Stimulated activated CD8-positive, alpha-beta memory T cell treated with anti-CD3 and anti-CD28 coated beads, Interleukin-7, amount 100 ng/mL, for 24 hours (primary cell): ENCODE measurements at regions not wholly inside any gene's neighbourhood (a gene's known extent, or its start where the extent isn't known, plus 50 kb on each side); places are given as distances from the start of the nearest gene placed in this dataset.
"Not testable (repeated sequence)": the region's sequence is repeated elsewhere in the genome, so short reads cannot be mapped to it uniquely, and the experiment has no call there.

ENCODE experiments used
- DNase-seq: peaks from one replicate; pipeline ENCODE4 v3.0.0-alpha.2; 2020; ENCODE audit warnings: low read depth

DNA sequence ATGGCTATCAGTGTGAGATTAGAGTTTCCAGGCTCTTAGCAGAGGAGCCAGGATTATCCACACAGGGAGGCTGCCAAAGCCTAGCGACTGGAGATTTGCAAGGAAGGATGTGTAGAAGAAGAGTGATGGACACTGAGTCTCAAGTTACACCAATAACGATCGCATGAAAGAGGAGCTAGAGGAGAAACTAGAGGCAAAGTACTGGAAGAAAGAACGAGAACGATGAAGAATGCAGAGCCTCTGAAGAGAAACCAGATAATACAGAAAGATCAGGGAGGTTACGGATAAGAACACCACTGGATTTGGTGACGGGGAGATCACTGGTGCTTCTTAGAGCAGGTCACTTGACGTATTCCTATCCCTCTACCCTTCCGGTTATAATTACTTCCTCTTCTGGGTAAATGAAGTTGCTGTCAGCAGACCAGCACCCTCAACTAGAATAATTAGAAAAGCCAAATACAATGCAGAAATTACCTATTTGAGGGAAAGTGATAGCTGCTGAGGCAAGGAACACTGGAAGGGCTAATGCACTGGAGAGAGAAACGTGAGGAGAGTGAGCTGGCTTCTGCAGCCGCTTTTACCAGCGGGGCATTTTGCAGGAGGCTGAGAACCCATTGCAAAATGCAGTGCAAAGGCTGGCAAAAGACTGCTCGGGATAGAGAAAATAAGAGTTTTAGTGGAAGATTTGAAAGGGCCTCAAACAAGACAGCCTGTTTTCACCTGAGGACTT lies 93.1 kb upstream of the HIF1A start:
- no peak for DNase-seq

DNA sequence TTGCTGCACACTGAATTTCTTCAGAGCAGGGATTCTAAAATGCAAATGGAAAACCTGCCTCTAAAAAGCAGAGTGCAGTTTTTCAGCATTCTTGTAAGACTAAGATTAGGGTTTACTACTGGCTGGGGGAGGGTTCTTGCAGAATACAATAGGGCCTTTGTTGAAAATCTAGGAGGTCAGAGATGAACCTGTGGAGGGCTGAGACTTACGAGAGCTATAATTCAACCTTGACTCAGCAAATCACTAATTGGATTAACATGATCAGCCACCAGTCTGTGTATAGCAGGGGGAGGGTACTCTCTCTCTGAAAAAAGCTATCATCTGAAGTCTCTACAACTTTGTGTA lies 92.6 kb upstream of the HIF1A start:
- no peak for DNase-seq

DNA sequence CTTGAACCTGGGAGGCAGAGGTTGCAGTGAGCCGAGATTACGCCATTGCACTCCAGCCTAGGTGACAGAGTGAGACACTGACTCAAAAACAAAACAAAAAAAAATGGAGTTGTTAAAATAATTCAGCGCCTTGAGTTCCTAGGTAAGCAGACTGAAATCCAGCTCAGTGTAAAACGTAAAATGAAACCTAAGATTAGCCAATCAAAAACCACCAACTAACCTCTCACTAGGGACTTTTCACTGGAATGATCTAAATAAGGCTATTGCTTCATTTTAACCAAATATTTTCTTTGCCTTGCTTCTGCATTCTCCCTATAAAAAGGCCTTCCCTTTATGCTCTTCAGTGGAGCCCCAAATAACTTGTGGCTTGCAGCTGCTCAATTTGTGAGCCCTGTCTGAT lies 91.6 kb upstream of the HIF1A start:
- DNase-seq = no peak

DNA sequence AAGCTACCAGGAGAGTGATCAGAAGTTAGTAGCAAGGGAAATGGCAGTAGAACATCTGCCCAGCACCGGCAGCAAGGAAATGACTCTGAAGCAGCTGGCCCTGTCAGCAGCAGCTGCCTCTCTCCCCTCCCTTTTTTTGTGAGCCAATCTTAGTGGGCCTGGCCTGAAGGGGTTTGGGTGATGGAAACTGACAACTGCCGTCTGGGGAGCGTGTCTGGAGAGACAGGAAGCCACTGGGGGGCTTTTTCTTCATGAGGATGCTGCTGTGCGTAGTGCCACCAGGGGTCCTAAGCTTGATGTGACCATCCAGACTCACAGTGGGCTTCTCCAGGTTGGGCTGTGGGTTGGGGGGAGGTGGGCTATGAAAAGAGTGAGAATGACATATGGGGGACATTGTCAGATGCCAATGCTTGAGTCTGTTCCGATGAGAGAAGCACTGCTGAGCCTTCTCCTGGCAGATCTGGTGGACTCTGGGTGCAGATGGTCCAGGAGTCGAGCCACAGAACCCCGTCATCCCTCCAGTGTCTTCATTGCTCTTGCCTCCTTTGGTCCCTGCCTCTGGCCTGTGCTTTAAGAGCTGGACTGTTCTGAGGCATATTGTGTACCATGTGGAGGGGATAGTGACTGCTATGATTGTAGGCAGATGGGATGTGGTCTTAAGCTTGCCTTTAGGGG lies 87.6 kb upstream of the HIF1A start:
- no peak for DNase-seq

DNA sequence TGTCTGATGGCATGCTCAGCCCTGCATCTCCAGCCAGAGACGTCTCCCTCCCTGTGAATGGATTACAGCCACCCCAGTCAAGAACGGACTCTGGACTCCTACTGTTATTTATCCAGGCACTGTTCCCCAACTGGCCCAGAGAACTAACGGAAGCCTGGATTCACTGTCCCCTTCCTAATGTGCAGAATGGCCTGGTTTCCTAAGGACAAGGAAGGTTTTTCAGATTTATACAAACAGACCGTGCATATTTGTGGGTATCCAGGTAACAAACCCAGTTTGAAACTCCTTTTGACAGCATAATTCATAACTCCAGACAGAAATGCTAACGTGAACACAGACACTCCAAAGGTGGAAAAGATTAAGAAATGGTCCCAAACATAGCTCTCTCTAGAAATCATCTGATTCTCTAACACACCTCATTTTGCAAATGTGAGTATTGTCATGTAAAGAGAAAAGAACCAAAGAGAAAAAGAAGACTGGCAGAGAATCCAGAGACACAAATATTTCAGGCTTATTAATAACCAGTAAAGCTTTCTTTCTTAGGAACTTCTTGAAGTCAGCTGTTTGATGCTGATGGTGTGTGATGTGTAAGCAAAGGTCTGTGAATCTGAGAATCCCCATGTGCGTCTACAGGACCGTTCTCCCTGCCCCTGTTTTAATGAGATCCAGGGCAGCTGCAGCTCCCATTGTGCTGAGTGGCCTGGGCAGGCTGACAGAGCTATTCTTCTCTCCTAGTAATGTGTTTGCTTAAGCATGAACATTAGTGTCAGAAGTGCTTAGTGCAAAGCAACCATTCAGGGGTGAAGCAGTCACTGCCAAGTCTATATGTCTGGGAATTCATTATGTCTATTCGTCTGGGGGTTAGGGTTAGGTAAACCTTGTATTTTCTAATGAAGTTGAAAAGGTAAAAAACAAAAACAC lies 86.8 kb upstream of the HIF1A start:
- DNase-seq = no peak

DNA sequence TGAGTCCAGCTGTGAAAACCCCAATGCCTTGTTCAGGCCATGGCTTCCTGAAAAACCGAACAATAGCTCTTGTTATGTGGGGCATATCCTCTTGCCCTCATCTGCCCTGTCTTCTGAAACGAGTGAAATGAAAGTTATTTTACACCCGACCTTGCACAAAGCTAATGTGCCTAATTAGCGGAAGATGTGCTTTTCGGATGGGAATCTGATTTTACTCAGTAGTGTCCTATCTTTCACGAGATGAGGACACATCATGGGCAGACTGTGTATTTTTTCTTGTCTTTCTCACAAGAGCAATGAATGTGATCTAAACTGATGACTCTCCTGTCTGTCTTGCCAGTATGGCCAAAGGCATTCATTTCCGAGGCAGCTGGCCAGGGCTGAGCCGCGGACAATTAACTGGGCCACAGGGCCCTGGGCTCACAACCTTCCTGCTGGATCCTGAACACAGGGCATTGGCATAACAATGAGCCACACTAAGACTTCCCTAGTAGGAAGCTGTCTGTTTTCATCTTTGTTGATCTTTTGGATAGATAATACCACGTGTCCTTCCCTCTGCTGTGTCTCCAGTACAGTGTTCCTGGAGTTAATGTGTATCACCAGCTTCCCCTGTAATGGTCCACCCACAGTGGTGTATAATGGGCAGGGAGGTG lies 86.0 kb upstream of the HIF1A start:
- DNase-seq = no peak

DNA sequence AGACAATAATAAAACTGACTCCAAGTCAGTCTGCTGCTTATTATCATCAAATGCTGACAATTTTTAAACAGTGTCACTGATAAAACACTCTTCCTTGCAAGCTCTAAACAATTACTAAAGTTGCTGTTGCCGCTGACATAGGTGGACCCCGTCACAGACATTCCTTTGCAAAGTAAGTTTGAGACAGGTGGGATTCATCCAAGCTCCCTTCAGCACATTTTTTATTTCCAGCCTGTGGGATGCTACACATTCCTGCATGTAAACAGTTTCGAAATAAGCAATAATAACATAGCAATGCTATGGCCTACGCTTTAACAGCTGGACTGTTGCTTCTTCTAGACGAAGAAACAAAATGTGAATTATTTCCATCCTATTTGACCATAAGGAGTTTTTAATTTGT lies 85.4 kb upstream of the HIF1A start:
- DNase-seq = no peak

DNA sequence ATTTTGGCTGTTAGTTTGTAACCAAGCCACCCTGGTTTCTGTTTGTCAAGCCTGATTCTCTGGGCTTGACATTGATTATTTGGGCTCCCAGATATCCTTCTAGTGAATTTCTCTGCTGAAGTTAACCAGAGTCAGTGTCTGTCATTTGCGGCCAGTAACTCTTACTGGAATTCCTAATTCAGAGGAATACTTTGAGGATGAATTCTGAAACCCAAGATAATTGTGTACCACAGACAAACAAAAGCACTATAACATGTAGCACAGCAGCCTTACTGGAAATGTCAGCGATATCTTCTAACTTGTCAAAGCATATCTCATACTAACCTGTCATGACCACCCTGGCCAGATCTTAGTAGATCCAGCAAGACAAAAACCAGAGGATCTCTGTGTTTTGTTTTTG lies 84.4 kb upstream of the HIF1A start:
- no peak for DNase-seq

DNA sequence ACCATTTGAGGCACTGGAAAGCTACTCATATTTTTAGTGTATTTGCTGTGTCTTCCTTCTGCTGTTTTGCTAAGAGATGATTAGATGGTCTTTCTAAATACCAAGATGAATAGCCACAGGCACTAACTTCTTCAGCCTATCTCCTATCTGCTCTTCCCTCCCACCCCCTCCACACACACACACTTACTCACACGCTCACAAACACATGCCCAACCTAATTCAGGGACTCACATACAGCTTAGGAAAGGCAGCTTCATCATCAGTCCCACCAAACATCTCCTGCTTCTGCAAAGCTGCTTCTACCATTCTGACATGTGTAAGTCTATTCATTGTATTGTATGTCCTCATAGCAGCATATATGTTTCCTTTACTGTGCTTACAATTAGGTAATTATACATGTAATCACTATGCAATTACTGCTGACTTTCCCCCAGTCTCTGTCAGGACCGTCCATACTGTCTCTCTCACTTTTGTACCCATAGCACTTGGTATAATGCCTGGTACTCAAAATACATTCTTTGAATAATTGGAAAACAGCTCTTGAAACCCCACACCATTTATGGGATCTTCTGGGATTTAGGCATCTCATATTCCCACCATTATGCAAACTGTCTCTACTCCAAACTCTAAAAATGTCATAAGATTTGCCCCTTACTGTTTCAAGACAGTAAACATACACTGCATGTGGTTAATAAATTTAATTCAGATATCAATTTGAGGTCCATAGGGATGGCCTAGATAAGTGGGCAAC lies 83.3 kb upstream of the HIF1A start:
- no peak for DNase-seq

DNA sequence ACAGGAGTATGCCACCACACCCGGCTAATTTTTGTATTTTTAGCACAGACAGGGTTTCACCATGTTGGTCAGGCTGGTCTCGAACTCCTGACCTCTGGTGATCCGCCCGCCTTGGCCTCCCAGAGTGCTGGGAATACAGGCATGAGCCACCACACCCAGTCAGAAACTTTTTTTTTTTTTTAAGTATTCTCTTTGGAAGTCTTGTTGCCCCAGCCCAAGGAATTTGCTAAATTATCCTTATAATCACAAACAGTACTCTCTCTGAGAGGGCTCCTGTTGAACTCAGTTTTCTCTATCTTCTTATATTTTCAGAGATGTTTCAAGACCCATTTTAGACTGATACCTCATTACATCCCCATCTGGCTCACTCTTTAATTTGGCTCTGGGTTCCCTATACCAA lies 82.3 kb upstream of the HIF1A start:
- DNase-seq = not testable (repeated sequence)

DNA sequence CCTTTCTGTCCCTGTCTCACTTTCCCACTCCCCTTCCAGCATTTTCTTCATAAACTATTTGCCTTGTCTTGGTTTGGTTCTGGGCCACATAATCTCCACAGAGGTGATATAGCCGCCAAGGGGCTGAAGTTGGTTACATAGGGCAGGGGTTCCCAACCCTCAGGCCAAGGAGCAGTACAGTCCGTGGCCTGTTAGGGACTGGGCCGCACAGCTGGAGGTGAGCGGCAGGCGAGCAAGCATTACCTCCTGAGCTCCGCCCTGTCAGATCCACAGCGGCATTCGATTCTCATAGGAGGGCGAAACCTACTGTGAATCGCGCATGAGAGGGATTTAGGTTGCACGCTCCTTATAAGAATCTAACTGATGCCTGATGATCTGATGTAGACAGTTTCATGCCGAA lies 80.6 kb upstream of the HIF1A start:
- DNase-seq = no peak

DNA sequence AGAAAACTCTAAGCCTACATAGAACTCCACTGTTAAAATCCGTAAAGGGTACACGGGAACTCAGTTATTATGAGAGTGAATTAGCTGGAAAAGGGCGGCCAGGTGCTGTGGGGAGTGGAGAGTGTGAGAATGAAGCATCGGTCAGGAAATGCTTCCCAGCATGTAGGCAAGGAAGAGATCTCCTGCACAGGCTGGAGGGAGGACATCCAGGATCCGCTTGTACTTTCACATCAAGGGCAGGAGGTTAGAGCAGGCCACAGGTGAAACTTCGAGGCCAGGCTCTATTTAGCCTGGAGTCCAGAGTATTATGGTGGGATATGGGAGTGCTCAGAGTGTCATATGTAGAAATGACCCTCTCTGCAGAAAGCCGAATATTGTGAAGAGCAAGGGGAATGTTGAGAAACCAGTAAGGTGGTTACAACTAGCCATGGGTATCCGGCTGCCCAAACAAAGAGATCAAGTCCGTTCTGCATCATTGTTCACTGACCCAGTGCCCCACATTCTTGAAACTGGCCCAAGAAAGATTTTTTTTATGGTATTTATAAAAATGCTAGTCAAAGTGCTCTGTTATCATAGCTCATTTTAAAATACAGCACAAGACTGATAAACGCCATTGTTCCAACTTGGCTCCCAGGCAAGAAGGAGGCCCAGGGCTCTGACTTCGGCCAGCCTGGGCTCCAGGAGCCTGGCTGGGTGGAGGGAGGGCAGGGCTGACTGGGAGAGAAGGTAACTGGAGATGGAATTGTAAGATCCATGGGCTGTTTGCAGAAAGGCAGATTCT lies 79.4 kb upstream of the HIF1A start:
- no peak for DNase-seq

DNA sequence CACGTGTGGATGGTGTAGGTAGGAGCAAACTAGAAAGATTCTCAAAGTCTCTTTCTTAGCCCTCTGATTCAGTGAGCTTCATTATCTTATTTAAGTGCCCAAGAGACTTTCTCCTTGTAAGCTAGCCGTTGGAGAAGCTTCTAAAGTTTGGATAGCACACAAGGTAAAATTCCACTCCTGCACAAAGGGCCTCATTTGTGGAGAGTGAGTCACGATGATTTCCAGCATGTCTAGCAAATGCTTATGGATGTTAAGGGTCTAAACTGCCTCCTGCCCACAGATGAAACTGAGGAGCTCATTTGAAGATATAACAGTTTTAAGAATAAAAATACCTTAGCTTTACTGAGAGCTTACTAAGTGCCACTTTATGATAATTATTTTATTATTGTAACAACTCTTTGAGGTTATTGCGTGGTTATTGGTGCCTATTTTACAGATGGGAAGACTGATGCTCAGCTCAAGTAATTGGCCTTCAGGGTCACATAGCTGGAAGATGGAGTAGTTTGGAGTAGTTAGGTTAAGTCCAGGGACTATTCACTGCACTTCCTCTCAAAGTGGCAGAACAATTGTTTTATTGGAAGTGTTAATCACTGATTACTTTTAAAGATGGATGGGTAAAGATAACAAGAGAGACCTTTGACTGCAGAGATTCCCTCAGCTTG lies 78.7 kb upstream of the HIF1A start:
- DNase-seq = no peak

DNA sequence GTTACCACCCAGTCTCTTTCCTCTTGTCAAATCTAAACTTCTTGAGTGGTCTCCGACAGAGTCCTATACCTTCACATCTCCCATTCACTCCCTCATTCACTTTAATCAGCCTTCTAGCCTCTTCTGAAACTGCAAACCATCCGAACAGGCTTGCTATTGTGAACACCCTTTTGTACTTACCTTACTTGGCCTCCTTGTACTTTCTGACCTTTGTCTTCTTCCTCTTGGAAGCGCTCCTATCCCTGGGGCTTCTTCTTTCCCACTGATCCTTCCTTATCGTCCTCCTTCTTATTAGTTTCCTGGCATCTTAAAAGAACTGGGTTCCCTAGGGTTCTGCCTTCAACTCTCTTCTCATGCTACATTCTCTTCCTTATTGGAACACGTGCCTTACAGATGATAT lies 76.9 kb upstream of the HIF1A start:
- DNase-seq = no peak

DNA sequence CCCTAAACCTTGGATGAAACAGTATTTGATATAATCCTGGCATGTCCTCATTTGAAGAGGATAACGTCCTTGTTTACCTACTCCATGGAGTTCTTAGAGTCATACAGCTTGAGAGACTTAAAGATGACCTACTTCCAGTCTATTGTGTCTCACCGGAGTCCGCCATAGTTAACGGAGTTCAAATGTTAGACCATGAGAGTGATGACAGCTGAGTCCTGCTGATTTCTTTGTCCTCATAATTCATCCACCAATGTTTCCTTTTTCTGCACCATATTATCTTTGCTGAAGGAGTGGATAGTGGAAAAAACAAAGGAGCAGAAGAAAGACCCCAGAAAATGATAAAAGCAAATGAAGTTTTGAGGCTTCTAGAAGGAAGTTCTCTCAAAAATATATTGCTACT lies 75.8 kb upstream of the HIF1A start:
- DNase-seq = no peak

DNA sequence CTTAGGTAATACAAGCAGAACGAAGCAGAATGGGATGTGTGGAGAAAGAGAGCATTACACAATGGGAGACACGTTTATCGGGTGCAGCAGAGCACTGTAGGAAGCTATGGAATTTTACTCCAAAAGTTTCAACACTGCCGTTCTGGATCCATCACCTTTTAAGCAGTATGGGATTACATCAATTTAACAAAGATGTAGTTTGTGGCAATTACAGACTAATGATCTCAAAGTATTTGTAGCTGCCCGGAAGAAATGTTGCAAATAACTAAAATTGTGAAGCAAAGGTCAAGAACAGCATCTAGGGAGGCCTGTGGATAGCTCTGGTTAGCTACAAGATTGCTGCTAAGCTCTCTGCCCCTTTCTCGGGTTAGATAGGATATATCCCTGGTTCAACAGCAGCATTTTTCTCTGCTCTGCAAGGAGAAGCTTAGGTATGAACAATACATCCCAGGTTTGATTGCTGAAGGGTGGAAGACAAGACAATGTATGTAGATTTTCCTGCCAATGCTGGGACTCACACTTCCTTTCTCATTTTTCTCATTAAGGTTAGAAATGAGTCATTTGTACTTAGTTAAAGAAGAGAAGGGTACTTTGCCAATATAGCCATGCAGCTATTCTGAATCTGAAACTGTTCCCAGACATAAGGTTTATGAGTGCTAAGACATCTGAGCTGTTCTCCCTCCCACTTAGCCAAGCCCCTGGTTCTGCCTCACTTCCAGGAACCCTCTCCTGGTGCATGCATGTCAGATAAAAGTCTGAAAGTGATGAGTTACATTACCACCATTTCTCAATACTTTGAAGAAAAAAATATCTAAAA lies 75.0 kb upstream of the HIF1A start:
- DNase-seq = peak; percentile 7

DNA sequence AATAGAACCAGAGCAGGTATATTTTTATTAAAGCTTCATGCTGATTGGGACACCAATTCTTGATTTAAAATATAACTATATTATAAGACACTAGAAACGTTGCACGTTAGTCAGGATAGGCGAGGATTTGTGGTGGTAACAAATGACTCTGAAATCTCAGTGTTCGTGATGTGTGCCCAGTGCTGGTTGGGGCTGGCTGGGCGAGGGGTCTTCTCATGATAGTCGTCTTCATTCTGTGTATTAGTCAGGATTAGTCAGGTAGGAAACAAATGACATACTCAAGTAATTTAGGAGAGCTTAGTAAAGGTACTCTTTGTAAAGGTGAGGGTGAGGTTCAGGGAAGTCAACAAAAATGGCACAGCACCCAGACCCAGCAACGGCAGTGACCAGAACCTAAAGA lies 73.9 kb upstream of the HIF1A start:
- no peak for DNase-seq

DNA sequence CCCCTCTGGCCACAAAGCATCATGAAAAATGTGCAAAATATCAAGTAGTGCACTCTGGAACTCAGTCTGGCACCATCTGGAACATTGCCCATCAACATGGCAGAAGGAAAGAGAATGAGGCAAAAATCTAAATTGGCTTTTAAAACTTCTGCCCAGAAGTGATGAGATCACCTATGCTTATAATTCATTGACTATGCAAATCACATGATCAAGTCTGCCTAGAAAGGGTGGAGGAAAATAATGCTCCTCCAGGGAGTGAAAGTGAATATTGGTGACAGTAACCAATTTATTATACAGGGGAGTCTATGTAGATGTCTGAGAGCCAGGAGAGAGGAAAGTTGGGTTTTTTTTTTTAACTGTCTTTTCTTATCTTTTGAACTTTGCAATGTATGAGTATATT lies 73.3 kb upstream of the HIF1A start:
- DNase-seq = no peak

DNA sequence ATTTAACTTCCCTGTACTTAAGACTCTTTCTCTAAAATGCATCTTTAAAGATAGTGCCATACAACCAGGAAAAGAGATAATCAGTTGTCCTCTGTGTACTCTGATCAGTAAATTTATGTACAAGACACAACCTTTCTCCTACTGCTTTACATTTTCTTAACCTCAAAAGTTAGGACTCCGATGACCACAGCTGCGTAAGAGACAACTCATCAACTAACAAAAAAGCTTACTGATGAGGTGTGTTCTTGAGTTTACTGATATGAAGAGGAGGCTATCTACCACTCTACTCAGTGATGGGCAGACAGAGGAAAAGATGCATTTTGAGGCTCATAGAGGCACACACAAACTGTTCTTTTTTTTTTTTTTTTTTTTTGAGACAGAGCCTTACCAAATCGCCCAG lies 71.4 kb upstream of the HIF1A start:
- no peak for DNase-seq

DNA sequence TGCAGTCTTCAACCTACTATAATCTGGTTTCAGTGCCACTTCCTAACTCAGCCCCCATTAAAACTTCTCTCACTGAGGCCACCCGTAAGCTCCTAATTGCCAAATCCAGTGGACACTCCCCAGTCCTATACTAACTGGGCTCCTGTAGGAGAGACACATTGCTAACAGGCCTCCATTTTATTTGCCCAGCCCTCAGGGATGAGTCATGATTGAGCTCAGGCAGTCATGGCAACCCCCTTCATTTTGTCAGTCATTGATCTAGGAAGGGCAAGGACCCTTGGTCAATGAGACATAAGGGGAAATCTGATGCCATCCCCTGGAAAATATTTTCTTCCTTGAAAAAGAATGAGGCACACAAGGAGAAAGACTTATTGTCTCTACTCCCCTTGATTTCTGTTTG lies 70.1 kb upstream of the HIF1A start:
- no peak for DNase-seq
